ENCODE measurements at regions not wholly inside any gene's neighbourhood (a gene's known extent, or its start where the extent isn't known, plus 50 kb on each side); places are given as distances from the start of the nearest gene placed in this dataset.

DNA sequence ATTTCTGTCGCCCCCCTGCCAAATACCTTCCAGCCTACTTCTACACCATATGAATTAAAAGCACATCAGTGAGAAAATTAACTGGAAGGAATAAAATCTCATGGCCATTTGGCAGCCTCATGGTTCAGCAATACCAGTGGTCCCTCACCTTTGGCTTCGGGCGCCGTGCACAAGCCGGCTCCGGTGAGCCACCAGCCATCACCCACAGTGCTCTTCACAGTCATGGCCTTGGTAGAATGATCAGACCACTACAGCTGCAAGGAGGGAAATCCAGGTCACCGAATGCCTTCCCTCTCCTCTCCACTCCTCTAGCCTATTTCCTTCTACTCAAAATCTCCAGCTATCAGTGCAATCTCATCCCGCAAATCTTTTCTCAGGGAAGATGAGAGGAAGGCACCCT is 239.1 kb downstream of the C1D start:
- peaks cover 8% of the 10 kb centered on the region for H3K4me1 ChIP-seq (ENCODE audit: insufficient read depth, poor library complexity, severe bottlenecking)
- H3K27ac ChIP-seq (ENCODE audit: poor library complexity, severe bottlenecking): no peak overlapping the region
- no peaks in the 10 kb centered on the region for H3K36me3 ChIP-seq (ENCODE audit: low read depth)
- no peak overlapping the region for H3K4me3 ChIP-seq (ENCODE audit: severe bottlenecking)
- ATAC-seq (ENCODE audit: low read depth): no peak
- no peak for DNase-seq (ENCODE audit: low spot score)
- H3K27me3 ChIP-seq (ENCODE audit: insufficient read depth, poor library complexity, severe bottlenecking): no peaks in the 10 kb centered on the region
- TF ChIP-seq, protein P1, sequence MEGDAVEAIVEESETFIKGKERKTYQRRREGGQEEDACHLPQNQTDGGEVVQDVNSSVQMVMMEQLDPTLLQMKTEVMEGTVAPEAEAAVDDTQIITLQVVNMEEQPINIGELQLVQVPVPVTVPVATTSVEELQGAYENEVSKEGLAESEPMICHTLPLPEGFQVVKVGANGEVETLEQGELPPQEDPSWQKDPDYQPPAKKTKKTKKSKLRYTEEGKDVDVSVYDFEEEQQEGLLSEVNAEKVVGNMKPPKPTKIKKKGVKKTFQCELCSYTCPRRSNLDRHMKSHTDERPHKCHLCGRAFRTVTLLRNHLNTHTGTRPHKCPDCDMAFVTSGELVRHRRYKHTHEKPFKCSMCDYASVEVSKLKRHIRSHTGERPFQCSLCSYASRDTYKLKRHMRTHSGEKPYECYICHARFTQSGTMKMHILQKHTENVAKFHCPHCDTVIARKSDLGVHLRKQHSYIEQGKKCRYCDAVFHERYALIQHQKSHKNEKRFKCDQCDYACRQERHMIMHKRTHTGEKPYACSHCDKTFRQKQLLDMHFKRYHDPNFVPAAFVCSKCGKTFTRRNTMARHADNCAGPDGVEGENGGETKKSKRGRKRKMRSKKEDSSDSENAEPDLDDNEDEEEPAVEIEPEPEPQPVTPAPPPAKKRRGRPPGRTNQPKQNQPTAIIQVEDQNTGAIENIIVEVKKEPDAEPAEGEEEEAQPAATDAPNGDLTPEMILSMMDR (IDR thresholded peaks at IDR 0.05; ENCODE audit: poor library complexity, severe bottlenecking): no peak
- no peaks in the 10 kb centered on the region for H3K9me3 ChIP-seq (ENCODE audit: severe bottlenecking)

DNA sequence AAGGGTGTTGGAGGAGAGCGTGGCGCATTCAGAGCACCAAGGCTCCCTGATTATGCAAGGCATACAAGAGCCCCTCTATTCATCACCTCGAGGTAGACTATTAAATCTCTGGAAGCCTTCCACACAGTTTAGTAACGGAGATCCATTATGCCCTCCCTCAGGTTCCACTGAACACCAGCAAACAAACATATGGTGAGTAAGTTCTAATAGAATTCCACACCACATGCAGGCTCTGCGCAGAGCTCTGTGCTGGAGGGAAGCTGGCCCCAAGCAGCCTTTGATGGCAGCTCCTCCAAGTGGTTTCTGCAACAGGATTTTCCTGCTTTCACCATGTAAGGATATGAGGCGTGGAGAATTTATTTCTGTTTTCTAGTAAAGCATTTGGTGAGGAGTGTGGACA is 238.6 kb downstream of the C1D start:
- Histone ChIP-seq H3K4me3 (ENCODE audit: severe bottlenecking) (no peak overlapping the region), H3K4me1 (ENCODE audit: insufficient read depth, poor library complexity, severe bottlenecking) (peaks cover 8% of the 10 kb centered on the region), H3K9me3 (ENCODE audit: severe bottlenecking) (no peaks in the 10 kb centered on the region), H3K36me3 (ENCODE audit: low read depth) (no peaks in the 10 kb centered on the region), H3K27me3 (ENCODE audit: insufficient read depth, poor library complexity, severe bottlenecking) (no peaks in the 10 kb centered on the region), H3K27ac (ENCODE audit: poor library complexity, severe bottlenecking) (no peak overlapping the region)
- DNase-seq (ENCODE audit: low spot score) (no peak), ATAC-seq (ENCODE audit: low read depth) (no peak)
- TF ChIP-seq, protein P1 (IDR thresholded peaks at IDR 0.05; ENCODE audit: poor library complexity, severe bottlenecking): no peak

DNA sequence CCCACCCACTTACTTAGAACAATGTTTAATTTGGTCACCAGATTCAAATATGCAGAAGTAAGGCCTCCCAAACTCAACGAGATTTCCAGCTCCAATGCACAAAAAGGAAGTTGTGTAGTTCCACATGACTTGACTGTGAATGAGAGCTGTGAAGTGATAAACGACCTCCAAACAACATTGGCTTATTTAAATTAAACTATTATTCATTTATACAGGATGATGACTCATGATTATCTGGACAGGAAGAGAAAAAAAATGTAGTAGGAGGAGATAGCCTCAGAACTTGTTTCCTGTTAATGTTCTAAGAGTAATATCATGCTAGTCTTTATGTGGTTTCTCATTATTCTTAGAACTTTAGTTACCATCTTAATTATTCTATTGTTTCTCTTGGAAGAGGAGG is 237.3 kb downstream of the C1D start:
- Histone ChIP-seq H3K4me1 (ENCODE audit: insufficient read depth, poor library complexity, severe bottlenecking) (peaks cover 8% of the 10 kb centered on the region), H3K27ac (ENCODE audit: poor library complexity, severe bottlenecking) (peak overlapping the region; percentile 54), H3K27me3 (ENCODE audit: insufficient read depth, poor library complexity, severe bottlenecking) (no peaks in the 10 kb centered on the region), H3K4me3 (ENCODE audit: severe bottlenecking) (no peak overlapping the region), H3K9me3 (ENCODE audit: severe bottlenecking) (no peaks in the 10 kb centered on the region), H3K36me3 (ENCODE audit: low read depth) (no peaks in the 10 kb centered on the region)
- TF ChIP-seq, protein P1 (IDR thresholded peaks at IDR 0.05; ENCODE audit: poor library complexity, severe bottlenecking): no peak
- DNase-seq (ENCODE audit: low spot score) (no peak), ATAC-seq (ENCODE audit: low read depth) (no peak; the same call in 2 of the 3 replicates)

DNA sequence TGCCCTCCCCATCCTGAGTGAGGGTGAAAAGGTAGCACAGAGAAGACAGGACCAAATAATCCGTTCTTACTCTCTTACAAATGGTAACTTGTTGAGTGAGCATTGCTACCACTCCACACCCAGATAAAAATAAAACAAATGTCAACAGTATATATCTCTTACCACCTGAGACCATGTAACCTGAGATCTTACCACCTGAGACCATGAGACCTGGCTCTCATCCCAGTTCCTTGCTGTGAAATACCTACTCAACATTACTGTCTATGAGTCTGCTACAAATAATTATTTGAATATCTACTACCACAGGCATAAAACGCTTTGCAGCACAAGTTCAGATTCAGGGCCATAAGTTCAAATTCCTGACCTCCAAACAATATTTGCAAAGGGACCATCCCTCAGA is 234.7 kb downstream of the C1D start:
- H3K27ac ChIP-seq (ENCODE audit: poor library complexity, severe bottlenecking): no peak overlapping the region
- ATAC-seq (ENCODE audit: low read depth) (peak; percentile 70; the same call in 2 of the 3 replicates), DNase-seq (ENCODE audit: low spot score) (no peak)
- no peaks in the 10 kb centered on the region for H3K36me3 ChIP-seq (ENCODE audit: low read depth)
- H3K27me3 ChIP-seq (ENCODE audit: insufficient read depth, poor library complexity, severe bottlenecking): no peaks in the 10 kb centered on the region
- H3K4me1 ChIP-seq (ENCODE audit: insufficient read depth, poor library complexity, severe bottlenecking): peaks cover 8% of the 10 kb centered on the region
- no peak overlapping the region for H3K4me3 ChIP-seq (ENCODE audit: severe bottlenecking)
- no peaks in the 10 kb centered on the region for H3K9me3 ChIP-seq (ENCODE audit: severe bottlenecking)
- TF ChIP-seq, protein P1 (IDR thresholded peaks at IDR 0.05; ENCODE audit: poor library complexity, severe bottlenecking): no peak

DNA sequence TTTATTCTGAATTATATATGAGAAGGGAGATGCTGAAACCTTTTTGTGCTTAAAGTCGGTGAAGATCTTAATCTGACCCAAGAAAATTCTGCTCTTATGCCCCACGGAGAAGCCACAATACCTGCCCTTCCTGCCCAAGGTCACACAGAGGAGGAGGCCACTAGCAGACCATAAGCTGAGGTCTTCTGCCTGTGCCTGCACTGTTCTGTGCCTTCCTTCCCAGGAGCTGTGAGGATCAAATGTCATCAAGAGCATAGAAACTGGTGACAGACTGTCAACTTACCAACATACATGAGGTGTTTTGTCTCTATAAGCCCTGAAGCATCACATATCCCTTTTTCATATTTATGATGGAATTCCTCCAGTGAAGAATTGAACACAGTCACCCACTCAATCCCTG is 233.3 kb downstream of the C1D start:
- Histone ChIP-seq H3K27me3 (ENCODE audit: insufficient read depth, poor library complexity, severe bottlenecking) (no peaks in the 10 kb centered on the region), H3K4me1 (ENCODE audit: insufficient read depth, poor library complexity, severe bottlenecking) (peaks cover 8% of the 10 kb centered on the region), H3K9me3 (ENCODE audit: severe bottlenecking) (no peaks in the 10 kb centered on the region), H3K4me3 (ENCODE audit: severe bottlenecking) (no peak overlapping the region), H3K36me3 (ENCODE audit: low read depth) (no peaks in the 10 kb centered on the region), H3K27ac (ENCODE audit: poor library complexity, severe bottlenecking) (no peak overlapping the region)
- TF ChIP-seq, protein P1 (IDR thresholded peaks at IDR 0.05; ENCODE audit: poor library complexity, severe bottlenecking): no peak
- ATAC-seq (ENCODE audit: low read depth): no peak
- DNase-seq (ENCODE audit: low spot score): no peak

Measured in RWPE2 (cell line).